ENCODE measurements at regions not wholly inside any gene's neighbourhood (a gene's known extent, or its start where the extent isn't known, plus 50 kb on each side); places are given as distances from the start of the nearest gene placed in this dataset.

GRCh38 chr5:61884252-61884855, 421.7 kb upstream of the KIF2A start:
- Histone ChIP-seq H3K27me3 (ENCODE audit: control insufficient read depth, insufficient read depth, low read length) (no peaks in the 10 kb centered on the region), H3K4me1 (ENCODE audit: control insufficient read depth, insufficient read depth, low read length) (no peaks in the 10 kb centered on the region), H3K4me3 (ENCODE audit: low read length) (no peak overlapping the region), H3K27ac (ENCODE audit: low read length) (no peak overlapping the region), H3K36me3 (ENCODE audit: control insufficient read depth, insufficient read depth, low read length) (no peaks in the 10 kb centered on the region), H3K9me3 (ENCODE audit: control insufficient read depth, insufficient read depth, low read length) (peaks cover 3% of the 10 kb centered on the region)
- intact Hi-C loops (cut with micrococcal nuclease) = no loop called here
- Mint-ChIP-seq H3K4me3 (no peak overlapping the region), H3K4me1 (no peaks in the 10 kb centered on the region), H3K9me3 (peaks cover 6 to 15% of the 10 kb centered on the region in 2 donors), H3K27ac (no peak overlapping the region), H3K36me3 (no peaks in the 10 kb centered on the region), H3K27me3 (ENCODE audit: low read depth in 2 of 2) (no peaks in the 10 kb centered on the region)
- TF ChIP-seq, protein P1, sequence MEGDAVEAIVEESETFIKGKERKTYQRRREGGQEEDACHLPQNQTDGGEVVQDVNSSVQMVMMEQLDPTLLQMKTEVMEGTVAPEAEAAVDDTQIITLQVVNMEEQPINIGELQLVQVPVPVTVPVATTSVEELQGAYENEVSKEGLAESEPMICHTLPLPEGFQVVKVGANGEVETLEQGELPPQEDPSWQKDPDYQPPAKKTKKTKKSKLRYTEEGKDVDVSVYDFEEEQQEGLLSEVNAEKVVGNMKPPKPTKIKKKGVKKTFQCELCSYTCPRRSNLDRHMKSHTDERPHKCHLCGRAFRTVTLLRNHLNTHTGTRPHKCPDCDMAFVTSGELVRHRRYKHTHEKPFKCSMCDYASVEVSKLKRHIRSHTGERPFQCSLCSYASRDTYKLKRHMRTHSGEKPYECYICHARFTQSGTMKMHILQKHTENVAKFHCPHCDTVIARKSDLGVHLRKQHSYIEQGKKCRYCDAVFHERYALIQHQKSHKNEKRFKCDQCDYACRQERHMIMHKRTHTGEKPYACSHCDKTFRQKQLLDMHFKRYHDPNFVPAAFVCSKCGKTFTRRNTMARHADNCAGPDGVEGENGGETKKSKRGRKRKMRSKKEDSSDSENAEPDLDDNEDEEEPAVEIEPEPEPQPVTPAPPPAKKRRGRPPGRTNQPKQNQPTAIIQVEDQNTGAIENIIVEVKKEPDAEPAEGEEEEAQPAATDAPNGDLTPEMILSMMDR (IDR thresholded peaks at IDR 0.05) = no peak
- WGBS (ENCODE audit: insufficient coverage) = 94% methylated on average over 7 of the region's 7 CpGs
- DNase-seq = no peak
- ATAC-seq = no peak

GRCh38 chr5:61886214-61886613, 419.8 kb upstream of the KIF2A start:
- Histone ChIP-seq H3K27me3 (ENCODE audit: control insufficient read depth, insufficient read depth, low read length) (no peaks in the 10 kb centered on the region), H3K36me3 (ENCODE audit: control insufficient read depth, insufficient read depth, low read length) (no peaks in the 10 kb centered on the region), H3K9me3 (ENCODE audit: control insufficient read depth, insufficient read depth, low read length) (peaks cover 3% of the 10 kb centered on the region), H3K27ac (ENCODE audit: low read length) (no peak overlapping the region), H3K4me1 (ENCODE audit: control insufficient read depth, insufficient read depth, low read length) (no peaks in the 10 kb centered on the region), H3K4me3 (ENCODE audit: low read length) (no peak overlapping the region)
- ATAC-seq (no peak), DNase-seq (no peak)
- intact Hi-C loops (cut with micrococcal nuclease) = no loop called here
- Mint-ChIP-seq H3K4me1 (no peaks in the 10 kb centered on the region), H3K4me3 (no peak overlapping the region), H3K27me3 (ENCODE audit: low read depth in 2 of 2) (no peaks in the 10 kb centered on the region), H3K36me3 (no peaks in the 10 kb centered on the region), H3K27ac (no peak overlapping the region), H3K9me3 (peaks cover 6 to 15% of the 10 kb centered on the region in 2 donors)
- TF ChIP-seq, protein P1 (IDR thresholded peaks at IDR 0.05) = no peak

GRCh38 chr5:61887271-61887670, 418.7 kb upstream of the KIF2A start:
- Mint-ChIP-seq H3K4me3 (no peak overlapping the region), H3K36me3 (no peaks in the 10 kb centered on the region), H3K9me3 (peaks cover 6 to 15% of the 10 kb centered on the region in 2 donors), H3K4me1 (no peaks in the 10 kb centered on the region), H3K27me3 (ENCODE audit: low read depth in 2 of 2) (no peaks in the 10 kb centered on the region), H3K27ac (no peak overlapping the region)
- ATAC-seq (no peak), DNase-seq (no peak)
- TF ChIP-seq, protein P1 (IDR thresholded peaks at IDR 0.05) = no peak
- H3K36me3 ChIP-seq (ENCODE audit: control insufficient read depth, insufficient read depth, low read length) = no peaks in the 10 kb centered on the region
- no peak overlapping the region for H3K27ac ChIP-seq (ENCODE audit: low read length)
- no peak overlapping the region for H3K4me3 ChIP-seq (ENCODE audit: low read length)
- WGBS (ENCODE audit: insufficient coverage) = 100% methylated on average over 1 of the region's 1 CpG
- H3K27me3 ChIP-seq (ENCODE audit: control insufficient read depth, insufficient read depth, low read length) = no peaks in the 10 kb centered on the region
- H3K4me1 ChIP-seq (ENCODE audit: control insufficient read depth, insufficient read depth, low read length) = no peaks in the 10 kb centered on the region
- intact Hi-C loops (cut with micrococcal nuclease) = no loop called here
- peaks cover 3% of the 10 kb centered on the region for H3K9me3 ChIP-seq (ENCODE audit: control insufficient read depth, insufficient read depth, low read length)

DNA sequence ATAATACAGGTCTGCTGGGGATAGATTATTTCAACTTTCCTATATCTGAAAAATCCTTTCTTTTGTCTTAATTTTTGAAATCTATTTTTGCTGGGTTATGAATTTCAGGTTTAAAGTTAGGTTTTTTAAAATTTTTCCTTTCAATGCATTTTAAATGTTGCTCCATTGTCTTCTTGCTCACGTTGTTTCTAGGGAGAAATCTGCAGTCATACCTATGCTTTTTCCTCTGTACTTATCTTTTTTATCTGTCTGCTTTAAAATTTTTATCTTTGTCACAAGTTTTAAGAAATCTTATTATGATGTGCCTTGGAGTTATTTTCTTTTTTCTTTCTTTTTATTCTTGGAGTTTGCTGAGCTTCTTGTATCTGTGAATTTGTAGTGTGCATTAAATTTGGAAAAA, 412.0 kb upstream of the KIF2A start:
- intact Hi-C loops (cut with micrococcal nuclease) = no loop called here
- no peaks in the 10 kb centered on the region for H3K36me3 Mint-ChIP-seq
- H3K27ac Mint-ChIP-seq = no peak overlapping the region
- Histone ChIP-seq H3K27ac (ENCODE audit: low read length) (no peak overlapping the region), H3K9me3 (ENCODE audit: control insufficient read depth, insufficient read depth, low read length) (no peaks in the 10 kb centered on the region), H3K4me1 (ENCODE audit: control insufficient read depth, insufficient read depth, low read length) (no peaks in the 10 kb centered on the region), H3K27me3 (ENCODE audit: control insufficient read depth, insufficient read depth, low read length) (no peaks in the 10 kb centered on the region), H3K36me3 (ENCODE audit: control insufficient read depth, insufficient read depth, low read length) (no peaks in the 10 kb centered on the region), H3K4me3 (ENCODE audit: low read length) (no peak overlapping the region)
- ATAC-seq (no peak), DNase-seq (no peak)
- peaks cover 5 to 6% of the 10 kb centered on the region in 2 donors for H3K9me3 Mint-ChIP-seq
- no peaks in the 10 kb centered on the region for H3K4me1 Mint-ChIP-seq
- TF ChIP-seq, protein P1 (IDR thresholded peaks at IDR 0.05) = no peak
- H3K4me3 Mint-ChIP-seq = no peak overlapping the region
- H3K27me3 Mint-ChIP-seq (ENCODE audit: low read depth in 2 of 2) = no peaks in the 10 kb centered on the region
- 71% methylated on average over 1 of the region's 1 CpG for WGBS (ENCODE audit: insufficient coverage)

Data from natural killer cell (primary cell).